ENCODE measurements at regions not wholly inside any gene's neighbourhood (a gene's known extent, or its start where the extent isn't known, plus 50 kb on each side); places are given as distances from the start of the nearest gene placed in this dataset.

GRCh38 chr20:48333707-48334106, 494.1 kb downstream of the PREX1 start:
- no peak for DNase-seq (ENCODE audit: low read depth in 1 of 2, low spot score in 1 of 2)
- Histone ChIP-seq H3K27me3 (ENCODE audit: insufficient read depth, poor library complexity, severe bottlenecking) (no peaks in the 10 kb centered on the region), H3K27ac (replicated peaks) (no peak overlapping the region), H3K4me3 (replicated peaks; ENCODE audit: insufficient read depth, low read length) (no peak overlapping the region)
- TF ChIP-seq GABPA (IDR thresholded peaks at IDR 0.05; ENCODE audit: low read depth) (no peak), CTCF (IDR thresholded peaks at IDR 0.05; ENCODE audit: insufficient read depth, low read length) (no peak), SPI1 (IDR thresholded peaks at IDR 0.05; ENCODE audit: borderline replicate concordance, low read depth) (no peak), POLR2AphosphoS5 (IDR thresholded peaks at IDR 0.05; ENCODE audit: low read depth) (no peak), REST (IDR thresholded peaks at IDR 0.05; ENCODE audit: insufficient replicate concordance, low read depth) (no peak)

- Histone ChIP-seq H3K27me3 (ENCODE audit: insufficient read depth, poor library complexity, severe bottlenecking) (no peaks in the 10 kb centered on the region), H3K4me3 (replicated peaks; ENCODE audit: insufficient read depth, low read length) (no peak overlapping the region), H3K27ac (replicated peaks) (no peak overlapping the region)
- TF ChIP-seq CTCF (IDR thresholded peaks at IDR 0.05; ENCODE audit: insufficient read depth, low read length), result no peak
- TF ChIP-seq REST (IDR thresholded peaks at IDR 0.05; ENCODE audit: insufficient replicate concordance, low read depth), result no peak
- TF ChIP-seq SPI1 (IDR thresholded peaks at IDR 0.05; ENCODE audit: borderline replicate concordance, low read depth), result no peak
- TF ChIP-seq POLR2AphosphoS5 (IDR thresholded peaks at IDR 0.05; ENCODE audit: low read depth), result no peak
- no peak for TF ChIP-seq GABPA (IDR thresholded peaks at IDR 0.05; ENCODE audit: low read depth)
- no peak for DNase-seq (ENCODE audit: low read depth in 1 of 2, low spot score in 1 of 2)
Measured at GRCh38 chr20:48332555-48332954, 495.2 kb downstream of the PREX1 start.

DNA sequence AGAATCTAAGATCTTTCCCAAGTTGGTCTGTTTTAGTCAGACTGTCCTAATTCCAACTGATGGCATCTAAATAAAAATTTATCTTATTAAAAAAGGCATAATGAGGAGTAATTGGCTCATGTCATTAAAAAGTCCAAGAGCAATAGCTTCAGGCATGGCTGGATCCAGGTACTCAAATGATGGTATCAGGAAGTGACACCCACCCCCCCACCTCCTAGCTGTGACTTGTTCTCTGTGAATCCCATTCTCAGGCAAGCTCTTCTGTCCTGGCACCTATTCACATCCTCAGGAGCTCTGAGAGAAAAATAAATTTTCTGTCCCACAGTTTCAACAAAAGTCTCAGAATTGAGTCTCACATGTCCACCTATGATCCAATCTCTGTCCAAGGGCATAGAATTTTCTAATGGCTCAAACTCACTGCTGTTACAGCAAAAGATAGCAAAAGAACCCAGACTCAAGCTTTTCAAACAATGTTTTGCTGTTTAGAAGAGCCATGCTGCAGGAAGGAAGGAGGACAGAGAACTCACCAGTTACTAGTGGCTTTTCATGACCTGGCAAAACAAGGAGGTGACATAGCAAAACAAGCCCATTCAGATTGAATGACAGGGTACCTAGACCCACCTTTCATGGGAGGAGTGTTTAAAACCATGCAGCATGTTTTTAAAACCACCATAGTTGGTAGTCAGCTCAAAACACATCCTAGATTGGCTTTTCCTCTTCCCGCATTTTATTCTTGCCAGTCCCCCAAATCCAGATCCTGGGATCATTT, 496.1 kb downstream of the PREX1 start:
- no peak for TF ChIP-seq REST (IDR thresholded peaks at IDR 0.05; ENCODE audit: insufficient replicate concordance, low read depth)
- TF ChIP-seq CTCF (IDR thresholded peaks at IDR 0.05; ENCODE audit: insufficient read depth, low read length), result no peak
- TF ChIP-seq POLR2AphosphoS5 (IDR thresholded peaks at IDR 0.05; ENCODE audit: low read depth), result no peak
- no peak for TF ChIP-seq SPI1 (IDR thresholded peaks at IDR 0.05; ENCODE audit: borderline replicate concordance, low read depth)
- TF ChIP-seq GABPA (IDR thresholded peaks at IDR 0.05; ENCODE audit: low read depth), result no peak
- DNase-seq (ENCODE audit: low read depth in 1 of 2, low spot score in 1 of 2), result no peak
- Histone ChIP-seq H3K27ac (replicated peaks) (no peak overlapping the region), H3K4me3 (replicated peaks; ENCODE audit: insufficient read depth, low read length) (no peak overlapping the region), H3K27me3 (ENCODE audit: insufficient read depth, poor library complexity, severe bottlenecking) (no peaks in the 10 kb centered on the region)
